ENCODE measurements at regions not wholly inside any gene's neighbourhood (a gene's known extent, or its start where the extent isn't known, plus 50 kb on each side); places are given as distances from the start of the nearest gene placed in this dataset.

- Histone ChIP-seq H3K36me3 (no peaks in the 10 kb centered on the region), H3K27me3 (no peaks in the 10 kb centered on the region), H3K4me3 (no peak overlapping the region), H3K4me1 (peaks cover 0 to 8% of the 10 kb centered on the region in 2 donors), H3K27ac (peak overlapping the region in 3 of 4 donors; percentile 28 to 48 (median 32)), H3K9me3 (no peaks in the 10 kb centered on the region)
- TF ChIP-seq CTCF (IDR thresholded peaks at IDR 0.05 in 4 of 5, conservative IDR thresholded peaks at IDR 0.05 in 1 of 5), result no peak
- TF ChIP-seq POLR2A (IDR thresholded peaks at IDR 0.05), result no peak
- intact Hi-C loops (cut with DNase I; ENCODE audit: low total_unique reads) (loop anchor here (5.0 kb wide), 1 partner anchor 131 kb away; the partner anchor contains the start of gene CXCR4), in situ Hi-C loops (cut with MboI; ENCODE audit: low sequenced_read_pairs in 4 of 4) (no loop called here)
- DNase-seq (peak in 1 of 2 donors; percentile 39), ATAC-seq (peak; percentile 72 to 86)
Observed at GRCh38 chr2:136248242-136248641, 130.3 kb upstream of the CXCR4 start.

GRCh38 chr2:136247204-136247950 lies 129.4 kb upstream of the CXCR4 start:
- Histone ChIP-seq H3K4me1 (peaks cover 0 to 8% of the 10 kb centered on the region in 2 donors), H3K27me3 (no peaks in the 10 kb centered on the region), H3K27ac (peak overlapping the region in 3 of 4 donors; percentile 28 to 48 (median 32)), H3K36me3 (no peaks in the 10 kb centered on the region), H3K4me3 (no peak overlapping the region), H3K9me3 (no peaks in the 10 kb centered on the region)
- in situ Hi-C loops (cut with MboI; ENCODE audit: low sequenced_read_pairs in 4 of 4) (no loop called here), intact Hi-C loops (cut with DNase I; ENCODE audit: low total_unique reads) (loop anchor here (5.0 kb wide), 1 partner anchor 130 kb away; the partner anchor contains the start of gene CXCR4)
- ATAC-seq (peak; percentile 49 to 63), DNase-seq (peak in 1 of 2 donors; percentile 56)
- no peak for TF ChIP-seq POLR2A (IDR thresholded peaks at IDR 0.05)

GRCh38 chr2:136246086-136246669 lies 128.2 kb upstream of the CXCR4 start:
- no peak overlapping the region for H3K4me3 ChIP-seq
- no peaks in the 10 kb centered on the region for H3K27me3 ChIP-seq
- H3K36me3 ChIP-seq, result no peaks in the 10 kb centered on the region
- in situ Hi-C loops (cut with MboI; ENCODE audit: low sequenced_read_pairs in 4 of 4), result no loop called here
- DNase-seq (peak in 1 of 2 donors; percentile 57), ATAC-seq (peak in 1 of 2 donors; percentile 60)
- no peak for TF ChIP-seq POLR2A (IDR thresholded peaks at IDR 0.05)
- no peak for TF ChIP-seq CTCF (IDR thresholded peaks at IDR 0.05 in 4 of 5, conservative IDR thresholded peaks at IDR 0.05 in 1 of 5)
- no peak overlapping the region for H3K27ac ChIP-seq
- H3K9me3 ChIP-seq, result no peaks in the 10 kb centered on the region
- intact Hi-C loops (cut with DNase I; ENCODE audit: low total_unique reads), result loop anchor here (5.0 kb wide), 1 partner anchor 129 kb away; the partner anchor contains the start of gene CXCR4
- peaks cover 0 to 8% of the 10 kb centered on the region in 2 donors for H3K4me1 ChIP-seq

GRCh38 chr2:136245211-136245610 lies 127.3 kb upstream of the CXCR4 start:
- in situ Hi-C loops (cut with MboI; ENCODE audit: low sequenced_read_pairs in 4 of 4), result no loop called here
- ATAC-seq, result no peak
- TF ChIP-seq CTCF (IDR thresholded peaks at IDR 0.05 in 4 of 5, conservative IDR thresholded peaks at IDR 0.05 in 1 of 5) (no peak), POLR2A (IDR thresholded peaks at IDR 0.05) (no peak)

GRCh38 chr2:136244536-136244885 lies 126.6 kb upstream of the CXCR4 start:
- intact Hi-C loops (cut with DNase I; ENCODE audit: low total_unique reads), result no loop called here
- in situ Hi-C loops (cut with MboI; ENCODE audit: low sequenced_read_pairs in 4 of 4), result no loop called here
- TF ChIP-seq POLR2A (IDR thresholded peaks at IDR 0.05) (no peak), CTCF (IDR thresholded peaks at IDR 0.05 in 4 of 5, conservative IDR thresholded peaks at IDR 0.05 in 1 of 5) (no peak)

More at GRCh38 chr2:136245211-136245610, 127.3 kb upstream of the CXCR4 start:
- H3K4me1 ChIP-seq, result peaks cover 0 to 8% of the 10 kb centered on the region in 2 donors
- no peaks in the 10 kb centered on the region for H3K27me3 ChIP-seq
- DNase-seq, result no peak
- H3K4me3 ChIP-seq, result no peak overlapping the region
- no peak overlapping the region for H3K27ac ChIP-seq
- H3K9me3 ChIP-seq, result no peaks in the 10 kb centered on the region
- intact Hi-C loops (cut with DNase I; ENCODE audit: low total_unique reads), result loop anchor here (5.0 kb wide), 1 partner anchor 128 kb away; the partner anchor contains the start of gene CXCR4
- H3K36me3 ChIP-seq, result no peaks in the 10 kb centered on the region

More at GRCh38 chr2:136244536-136244885, 126.6 kb upstream of the CXCR4 start:
- H3K9me3 ChIP-seq, result no peaks in the 10 kb centered on the region
- H3K36me3 ChIP-seq, result no peaks in the 10 kb centered on the region
- H3K27me3 ChIP-seq, result no peaks in the 10 kb centered on the region
- no peak overlapping the region for H3K27ac ChIP-seq
- ATAC-seq (no peak), DNase-seq (no peak)
- no peak overlapping the region for H3K4me3 ChIP-seq
- peaks cover 0 to 8% of the 10 kb centered on the region in 2 donors for H3K4me1 ChIP-seq
